Sigmoid colon (tissue), 6 donors: ENCODE measurements at regions not wholly inside any gene's neighbourhood (a gene's known extent, or its start where the extent isn't known, plus 50 kb on each side); places are given as distances from the start of the nearest gene placed in this dataset.
"Not testable (repeated sequence)": the region's sequence is repeated elsewhere in the genome, so short reads cannot be mapped to it uniquely, and the experiment has no call there.

Experiments
- DNase-seq: peaks from one replicate; pipeline ENCODE4 v3.0.0-alpha.2; 2019
- H3K27ac ChIP-seq, 4 donors: fragments of 200-600 bp; sonication (generic); one replicate each; pipeline ENCODE4 v1.5.1; 2016 to 2019; ENCODE audit warnings: mild to moderate bottlenecking in 1 of 4
- H3K27me3 ChIP-seq, 3 donors: fragments of 200-600 bp; sonication (generic); one replicate each; pipeline ENCODE4 v1.5.1; 2019; ENCODE audit warnings: mild to moderate bottlenecking in 1 of 3
- H3K36me3 ChIP-seq, 4 donors: fragments of 200-600 bp; sonication (generic); one replicate each; pipeline ENCODE4 v1.5.1; 2016 to 2019
- H3K4me1 ChIP-seq, 4 donors: fragments of 200-600 bp; sonication (generic); one replicate each; pipeline ENCODE4 v1.5.1; 2017 to 2019
- H3K4me3 ChIP-seq, 4 donors: fragments of 200-600 bp; sonication (generic); one replicate each; pipeline ENCODE4 v1.5.1; 2017 to 2019; ENCODE audit warnings: mild to moderate bottlenecking in 2 of 4, moderate library complexity in 1 of 4
- H3K9me3 ChIP-seq, 4 donors: fragments of 200-600 bp in 3 of 4; sonication (generic) in 3 of 4; one replicate each; pipeline versions ENCODE4 v1.5.1 to v1.6.1; 2013 to 2019
- CTCF ChIP-seq, 4 experiments: fragments of 450-650 bp in 3 of 4; fragments of 200-600 bp in 1 of 4; IDR thresholded peaks; one replicate each; pipeline ENCODE4 v1.5.1; 2016 to 2019; ENCODE audit warnings: antibody characterized with exemption in 4 of 4, mild to moderate bottlenecking in 3 of 4, moderate library complexity in 2 of 4
- EP300 ChIP-seq, 4 donors: sonication (generic); formaldehyde crosslinking; IDR thresholded peaks; one replicate each; pipeline ENCODE4 v1.6.1; 2017; ENCODE audit warnings: antibody characterized with exemption in 4 of 4
- POLR2A ChIP-seq, 2 donors: fragments of 450-650 bp; IDR thresholded peaks; one replicate each; pipeline ENCODE4 v1.6.1; 2016; ENCODE audit warnings: antibody characterized with exemption in 2 of 2, mild to moderate bottlenecking in 2 of 2, moderate library complexity in 2 of 2
- POLR2AphosphoS5 ChIP-seq, 4 donors: sonication (generic); formaldehyde crosslinking; IDR thresholded peaks; one replicate each; pipeline ENCODE4 v1.6.1; 2017; ENCODE audit warnings: antibody characterized with exemption in 4 of 4
- WGBS, 2 donors: extraction: QIAGEN DNeasy Blood & Tissue Kit; methylation state at CpG; one replicate each; pipeline ENCODE4 v1.1.7; 2013; 5-methylcytosine and 5-hydroxymethylcytosine counted together
- intact Hi-C: fragments of 100-400 bp; cut with DNase I; formaldehyde crosslinking; loops from one replicate; pipeline ENCODE4 v1.15.1; 2023
- donor health status: healthy with polysubstance abuse.
- donor health status: healthy.

- Histone ChIP-seq H3K36me3 (no peaks in the 10 kb centered on the region), H3K27me3 (no peaks in the 10 kb centered on the region), H3K4me1 (no peaks in the 10 kb centered on the region), H3K4me3 (no peak overlapping the region), H3K27ac (no peak overlapping the region), H3K9me3 (peaks cover 0 to 2% (median 0%) of the 10 kb centered on the region in 4 donors)
- 31 to 71% methylated on average over 1 of the region's 1 CpG for WGBS, 2 donors
- no peak for DNase-seq
- no peak for TF ChIP-seq CTCF (IDR thresholded peaks at IDR 0.05)
- no peak for TF ChIP-seq EP300 (IDR thresholded peaks at IDR 0.05)
- no peak for TF ChIP-seq POLR2A (IDR thresholded peaks at IDR 0.05)
- no peak for TF ChIP-seq POLR2AphosphoS5 (IDR thresholded peaks at IDR 0.05)
- intact Hi-C loops: no loop called here
Observed at GRCh38 chr3:44146073-44146472, 95.6 kb upstream of the TOPAZ1 start.

- Histone ChIP-seq H3K9me3 (no peaks in the 10 kb centered on the region), H3K27me3 (no peaks in the 10 kb centered on the region), H3K36me3 (no peaks in the 10 kb centered on the region), H3K4me3 (no peak overlapping the region), H3K27ac (no peak overlapping the region), H3K4me1 (no peaks in the 10 kb centered on the region)
- intact Hi-C loops: no loop called here
- DNase-seq: no peak
- TF ChIP-seq CTCF (IDR thresholded peaks at IDR 0.05) (no peak), EP300 (IDR thresholded peaks at IDR 0.05) (no peak), POLR2AphosphoS5 (IDR thresholded peaks at IDR 0.05) (no peak), POLR2A (IDR thresholded peaks at IDR 0.05) (no peak)
- WGBS, 2 donors: 71 to 87% methylated on average over 2 of the region's 2 CpGs
Observed at GRCh38 chr3:44159696-44160300, 81.9 kb upstream of the TOPAZ1 start.

- intact Hi-C loops: no loop called here
- Histone ChIP-seq H3K4me1 (no peaks in the 10 kb centered on the region), H3K27ac (no peak overlapping the region), H3K36me3 (no peaks in the 10 kb centered on the region), H3K4me3 (no peak overlapping the region), H3K27me3 (no peaks in the 10 kb centered on the region), H3K9me3 (no peaks in the 10 kb centered on the region)
- no peak for DNase-seq
- 80 to 85% methylated on average over 4 of the region's 4 CpGs for WGBS, 2 donors
- TF ChIP-seq POLR2AphosphoS5 (IDR thresholded peaks at IDR 0.05) (no peak), EP300 (IDR thresholded peaks at IDR 0.05) (no peak), POLR2A (IDR thresholded peaks at IDR 0.05) (no peak), CTCF (IDR thresholded peaks at IDR 0.05) (no peak)
Observed at GRCh38 chr3:44160818-44161217, 80.9 kb upstream of the TOPAZ1 start.

- Histone ChIP-seq H3K27ac (no peak overlapping the region), H3K27me3 (no peaks in the 10 kb centered on the region), H3K4me1 (no peaks in the 10 kb centered on the region), H3K4me3 (no peak overlapping the region), H3K36me3 (no peaks in the 10 kb centered on the region), H3K9me3 (no peaks in the 10 kb centered on the region)
- intact Hi-C loops: no loop called here
- no peak for DNase-seq
- TF ChIP-seq POLR2A (IDR thresholded peaks at IDR 0.05) (no peak), EP300 (IDR thresholded peaks at IDR 0.05) (no peak), CTCF (IDR thresholded peaks at IDR 0.05) (no peak), POLR2AphosphoS5 (IDR thresholded peaks at IDR 0.05) (no peak)
- WGBS, 2 donors: 95% methylated on average over 4 of the region's 4 CpGs
Observed at GRCh38 chr3:44171891-44172290, 69.8 kb upstream of the TOPAZ1 start.

- H3K4me1 ChIP-seq, H3K27ac ChIP-seq, intact Hi-C loops, H3K36me3 ChIP-seq, H3K4me3 ChIP-seq, H3K27me3 ChIP-seq, H3K9me3 ChIP-seq, DNase-seq: not testable (repeated sequence)
- 91 to 92% methylated on average over 8 of the region's 8 CpGs for WGBS, 2 donors
Observed at GRCh38 chr3:44172701-44173100, 69.0 kb upstream of the TOPAZ1 start.
